ENCODE measurements at regions not wholly inside any gene's neighbourhood (a gene's known extent, or its start where the extent isn't known, plus 50 kb on each side); places are given as distances from the start of the nearest gene placed in this dataset.

DNA sequence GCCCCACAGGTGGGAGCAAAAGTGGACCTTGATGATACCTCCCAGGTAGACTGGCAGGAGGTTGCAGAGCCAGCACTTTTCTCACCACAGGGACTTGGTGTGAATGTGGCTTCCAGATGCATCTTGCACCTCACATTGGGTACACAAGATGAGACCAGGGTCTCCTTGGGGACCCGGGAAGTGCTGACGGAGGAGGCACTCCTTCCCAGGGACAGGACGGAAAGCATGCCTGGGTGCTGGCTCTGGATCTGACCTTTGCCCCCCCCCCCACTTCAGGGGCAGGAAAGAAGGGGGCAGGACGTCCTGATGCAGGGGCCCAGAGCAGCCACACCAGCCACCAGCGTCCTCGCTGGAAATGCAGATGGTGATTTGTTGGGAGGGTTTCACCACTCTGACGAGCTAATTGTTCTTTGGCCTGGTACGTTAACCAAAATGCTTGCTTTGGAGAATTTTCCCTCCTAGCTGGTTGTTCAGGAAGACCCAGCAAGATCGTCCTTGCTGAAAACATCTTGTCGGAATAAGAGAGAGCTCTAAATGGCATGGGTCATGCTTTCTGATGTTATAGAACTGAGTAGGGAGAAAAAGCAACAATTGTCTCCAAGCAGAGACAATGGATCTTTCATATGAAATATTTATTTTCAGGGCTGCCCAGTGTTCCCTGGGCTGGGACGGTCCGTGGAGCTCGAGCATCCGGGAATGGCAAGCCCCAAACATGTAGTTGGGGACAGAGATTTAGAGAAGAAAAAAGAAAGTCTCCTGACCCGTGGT is 74.4 kb upstream of the PPARA start:
- H3K4me3 Mint-ChIP-seq: peak overlapping the region in 1 of 3 donors; percentile 74
- CTCF ChIA-PET: interaction anchor here in 1 of 2 donors (0.6 kb wide), 1 partner anchor 60 kb away, joined by 4 read pairs; no protein-coding TSS in a partner anchor

DNA sequence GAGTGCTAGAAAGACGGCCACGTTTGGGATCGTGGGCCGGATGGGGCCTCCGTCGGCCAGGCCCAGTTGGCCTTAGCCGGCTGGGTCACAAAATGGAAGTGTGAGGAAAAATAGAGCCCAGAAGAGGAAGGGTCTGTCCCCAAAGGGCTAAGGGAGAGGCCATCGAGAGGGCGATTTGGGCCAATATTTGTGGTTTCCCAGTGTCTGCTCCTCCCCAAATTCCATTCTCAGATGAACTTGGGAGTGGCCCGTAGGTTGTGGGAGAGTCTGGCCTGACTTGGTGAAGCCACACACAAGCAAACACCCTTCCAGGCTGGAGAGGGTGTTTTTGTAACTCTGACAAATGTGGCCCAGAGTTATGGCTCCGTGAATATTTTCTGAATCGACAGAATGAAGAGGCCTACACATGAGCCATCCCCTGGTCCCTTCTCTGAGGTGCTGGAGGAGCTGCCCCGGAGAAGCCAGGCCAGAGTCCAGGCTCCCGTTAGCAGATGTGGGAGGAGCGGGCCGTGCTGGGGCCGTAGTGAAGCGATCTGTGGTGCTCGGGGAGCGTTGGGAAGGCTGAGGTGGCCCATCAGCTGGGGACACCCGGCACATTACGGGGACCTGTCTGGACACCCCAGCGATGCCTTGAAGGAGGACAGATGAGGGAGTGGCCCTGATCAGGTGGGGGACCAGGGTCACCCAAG is 73.5 kb upstream of the PPARA start:
- 94% methylated on average over 20 of the region's 23 CpGs for WGBS (ENCODE audit: insufficient coverage)
- Mint-ChIP-seq H3K4me1 (peaks cover 34 to 54% (median 34%) of the 10 kb centered on the region in 3 donors), H3K4me3 (no peak overlapping the region), H3K27me3 (no peaks in the 10 kb centered on the region), H3K27ac (peak overlapping the region in 1 of 2 donors; percentile 27), H3K36me3 (no peaks in the 10 kb centered on the region), H3K9me3 (no peaks in the 10 kb centered on the region)
- POLR2A ChIA-PET: no interaction called here
- H3K27ac ChIP-seq (ENCODE audit: low read length): no peak overlapping the region
- CTCF ChIA-PET: interaction anchor here in 1 of 2 donors (0.6 kb wide), 1 partner anchor 61 kb away, joined by 4 read pairs; no protein-coding TSS in a partner anchor
- peaks cover 0 to 3% of the 10 kb centered on the region in 2 donors for H3K36me3 ChIP-seq (ENCODE audit: control insufficient read depth in 2 of 2, extremely low read depth in 1 of 2, insufficient read depth in 1 of 2, low read length in 1 of 2)
- H3K4me3 ChIP-seq (ENCODE audit: control insufficient read depth in 1 of 2, extremely low read depth in 1 of 2, low read length in 1 of 2): no peak overlapping the region
- no peaks in the 10 kb centered on the region for H3K27me3 ChIP-seq (replicated peaks in 1 of 2; ENCODE audit: control insufficient read depth in 2 of 2, extremely low read depth in 1 of 2, insufficient read depth in 2 of 2, low read length in 1 of 2)
- DNase-seq (no peak), ATAC-seq (replicated peaks in 1 of 4) (no peak)
- no peaks in the 10 kb centered on the region for H3K9me3 ChIP-seq
- H3K4me1 ChIP-seq (ENCODE audit: control insufficient read depth in 1 of 2, extremely low read depth in 1 of 2, insufficient read depth in 2 of 2, low read length in 2 of 2): peaks cover 0 to 31% of the 10 kb centered on the region in 2 experiments

More for the DNA sequence above, 74.4 kb upstream of the PPARA start:
- no peaks in the 10 kb centered on the region for H3K36me3 Mint-ChIP-seq
- Histone ChIP-seq H3K4me1 (ENCODE audit: control insufficient read depth in 1 of 2, extremely low read depth in 1 of 2, insufficient read depth in 2 of 2, low read length in 2 of 2) (peaks cover 0 to 31% of the 10 kb centered on the region in 2 experiments), H3K4me3 (ENCODE audit: control insufficient read depth in 1 of 2, extremely low read depth in 1 of 2, low read length in 1 of 2) (no peak overlapping the region), H3K27ac (ENCODE audit: low read length) (no peak overlapping the region), H3K9me3 (no peaks in the 10 kb centered on the region), H3K27me3 (replicated peaks in 1 of 2; ENCODE audit: control insufficient read depth in 2 of 2, extremely low read depth in 1 of 2, insufficient read depth in 2 of 2, low read length in 1 of 2) (no peaks in the 10 kb centered on the region), H3K36me3 (ENCODE audit: control insufficient read depth in 2 of 2, extremely low read depth in 1 of 2, insufficient read depth in 1 of 2, low read length in 1 of 2) (peaks cover 0 to 3% of the 10 kb centered on the region in 2 donors)
- POLR2A ChIA-PET: no interaction called here
- H3K27me3 Mint-ChIP-seq: no peaks in the 10 kb centered on the region
- DNase-seq: no peak
- H3K9me3 Mint-ChIP-seq: no peaks in the 10 kb centered on the region
- ATAC-seq (replicated peaks in 1 of 4): no peak
- H3K4me1 Mint-ChIP-seq: peaks cover 34 to 54% (median 34%) of the 10 kb centered on the region in 3 donors
- 95% methylated on average over 11 of the region's 15 CpGs for WGBS (ENCODE audit: insufficient coverage)
- peak overlapping the region in 1 of 2 donors; percentile 29 for H3K27ac Mint-ChIP-seq

DNA sequence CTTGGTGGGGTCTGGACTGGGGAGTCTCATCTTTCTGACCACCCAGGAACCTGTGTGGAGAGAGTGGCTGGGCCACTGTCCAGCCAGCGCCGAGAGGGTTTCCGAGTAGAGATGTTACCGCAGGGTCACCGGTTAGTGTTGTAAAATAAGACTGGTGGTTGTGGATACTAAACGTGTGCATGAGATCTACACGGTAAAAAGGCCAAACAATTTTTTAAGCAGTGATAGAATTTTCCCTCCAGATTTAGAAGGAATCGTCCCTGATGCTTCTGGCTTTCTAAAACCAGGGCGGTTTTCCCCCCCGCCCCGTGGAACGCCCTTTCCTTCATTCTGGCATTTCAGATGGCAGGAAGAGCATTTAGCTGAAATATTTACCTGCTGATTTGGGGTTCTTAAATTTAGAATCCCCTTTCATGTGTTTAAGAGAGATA is 72.6 kb upstream of the PPARA start:
- ATAC-seq (replicated peaks in 1 of 4) (no peak), DNase-seq (no peak)
- no peak overlapping the region for H3K27ac ChIP-seq (ENCODE audit: low read length)
- Mint-ChIP-seq H3K4me3 (no peak overlapping the region), H3K27ac (peak overlapping the region in 1 of 2 donors; percentile 39), H3K9me3 (no peaks in the 10 kb centered on the region), H3K27me3 (no peaks in the 10 kb centered on the region), H3K36me3 (no peaks in the 10 kb centered on the region), H3K4me1 (peaks cover 31 to 51% (median 34%) of the 10 kb centered on the region in 3 donors)
- POLR2A ChIA-PET: interaction anchor here in 1 of 2 donors (0.7 kb wide), 1 partner anchor 52 kb away, joined by 4 read pairs; no protein-coding TSS in a partner anchor
- no peaks in the 10 kb centered on the region for H3K27me3 ChIP-seq (replicated peaks in 1 of 2; ENCODE audit: control insufficient read depth in 2 of 2, extremely low read depth in 1 of 2, insufficient read depth in 2 of 2, low read length in 1 of 2)
- peaks cover 0 to 3% of the 10 kb centered on the region in 2 donors for H3K36me3 ChIP-seq (ENCODE audit: control insufficient read depth in 2 of 2, extremely low read depth in 1 of 2, insufficient read depth in 1 of 2, low read length in 1 of 2)
- no peaks in the 10 kb centered on the region for H3K9me3 ChIP-seq
- H3K4me1 ChIP-seq (ENCODE audit: control insufficient read depth in 1 of 2, extremely low read depth in 1 of 2, insufficient read depth in 2 of 2, low read length in 2 of 2): peaks cover 0 to 25% of the 10 kb centered on the region in 2 experiments
- 90% methylated on average over 2 of the region's 12 CpGs for WGBS (ENCODE audit: insufficient coverage)
- CTCF ChIA-PET: interaction anchor here in 1 of 2 donors (0.6 kb wide), 1 partner anchor 193 kb away, joined by 3 read pairs; no protein-coding TSS in a partner anchor
- no peak overlapping the region for H3K4me3 ChIP-seq (ENCODE audit: control insufficient read depth in 1 of 2, extremely low read depth in 1 of 2, low read length in 1 of 2)

DNA sequence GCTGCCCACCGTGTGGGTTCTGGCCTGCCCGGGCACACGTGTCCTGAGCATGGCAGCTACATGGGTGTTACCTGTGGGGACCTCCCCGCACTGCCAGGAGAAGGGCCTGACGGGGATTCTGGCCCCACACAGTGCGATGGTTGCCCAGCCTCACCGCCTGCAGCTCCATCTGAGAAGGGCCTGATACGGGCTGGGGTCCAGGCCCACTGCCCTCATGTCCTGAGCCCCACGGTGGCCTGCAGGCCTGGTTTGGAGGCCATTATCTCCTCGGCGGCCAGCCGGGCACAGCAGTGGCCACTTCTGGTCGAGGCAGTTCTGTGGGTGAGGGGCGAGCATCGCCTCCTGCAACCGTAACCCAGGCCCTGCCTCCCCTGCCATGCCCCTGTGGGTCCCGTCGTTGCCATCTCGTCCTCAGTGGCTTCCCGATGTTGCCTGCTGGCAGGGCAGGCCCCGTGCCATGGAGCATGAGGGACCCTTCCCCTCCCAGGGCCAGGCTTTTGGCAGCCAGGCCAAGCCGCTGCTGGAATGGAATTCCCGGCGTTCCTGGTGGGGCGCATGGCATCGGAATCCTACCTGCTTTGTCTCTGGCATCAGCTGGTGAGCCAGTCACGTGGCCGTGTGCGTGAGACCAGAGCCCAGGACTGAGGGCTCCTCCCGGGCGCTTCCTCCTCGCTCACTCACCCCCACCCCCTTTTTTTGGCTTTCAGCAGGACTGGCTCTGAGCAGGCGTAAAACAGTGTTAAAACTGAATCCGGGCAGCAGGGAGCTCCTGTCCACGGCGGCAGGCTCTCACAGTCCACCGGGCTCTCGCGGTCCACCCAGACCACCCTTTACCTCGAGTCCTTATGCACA is 71.9 kb upstream of the PPARA start:
- no peaks in the 10 kb centered on the region for H3K9me3 ChIP-seq
- Mint-ChIP-seq H3K27me3 (no peaks in the 10 kb centered on the region), H3K4me1 (peaks cover 28 to 47% (median 32%) of the 10 kb centered on the region in 3 donors), H3K9me3 (no peaks in the 10 kb centered on the region), H3K27ac (no peak overlapping the region), H3K4me3 (no peak overlapping the region), H3K36me3 (no peaks in the 10 kb centered on the region)
- peak in 1 of 35 experiments; percentile 1 for DNase-seq
- 92% methylated on average over 38 of the region's 40 CpGs for WGBS (ENCODE audit: insufficient coverage)
- no peaks in the 10 kb centered on the region for H3K27me3 ChIP-seq (replicated peaks in 1 of 2; ENCODE audit: control insufficient read depth in 2 of 2, extremely low read depth in 1 of 2, insufficient read depth in 2 of 2, low read length in 1 of 2)
- no peak overlapping the region for H3K4me3 ChIP-seq (ENCODE audit: control insufficient read depth in 1 of 2, extremely low read depth in 1 of 2, low read length in 1 of 2)
- ATAC-seq (replicated peaks in 1 of 4): no peak
- ChIA-PET POLR2A (interaction anchor here in 1 of 2 donors (0.7 kb wide), 1 partner anchor 51 kb away, joined by 4 read pairs; no protein-coding TSS in a partner anchor), CTCF (interaction anchor here in 1 of 2 donors (0.6 kb wide), 1 partner anchor 192 kb away, joined by 3 read pairs; no protein-coding TSS in a partner anchor)
- H3K36me3 ChIP-seq (ENCODE audit: control insufficient read depth in 2 of 2, extremely low read depth in 1 of 2, insufficient read depth in 1 of 2, low read length in 1 of 2): peaks cover 0 to 3% of the 10 kb centered on the region in 2 donors
- no peak overlapping the region for H3K27ac ChIP-seq (ENCODE audit: low read length)
- peaks cover 0 to 19% of the 10 kb centered on the region in 2 experiments for H3K4me1 ChIP-seq (ENCODE audit: control insufficient read depth in 1 of 2, extremely low read depth in 1 of 2, insufficient read depth in 2 of 2, low read length in 2 of 2)

- Histone ChIP-seq H3K4me3 (ENCODE audit: control insufficient read depth in 1 of 2, extremely low read depth in 1 of 2, low read length in 1 of 2) (no peak overlapping the region), H3K4me1 (ENCODE audit: control insufficient read depth in 1 of 2, extremely low read depth in 1 of 2, insufficient read depth in 2 of 2, low read length in 2 of 2) (peaks cover 0 to 11% of the 10 kb centered on the region in 2 experiments), H3K27me3 (replicated peaks in 1 of 2; ENCODE audit: control insufficient read depth in 2 of 2, extremely low read depth in 1 of 2, insufficient read depth in 2 of 2, low read length in 1 of 2) (no peaks in the 10 kb centered on the region), H3K27ac (ENCODE audit: low read length) (no peak overlapping the region), H3K36me3 (ENCODE audit: control insufficient read depth in 2 of 2, extremely low read depth in 1 of 2, insufficient read depth in 1 of 2, low read length in 1 of 2) (peaks cover 0 to 3% of the 10 kb centered on the region in 2 donors), H3K9me3 (no peaks in the 10 kb centered on the region)
- H3K9me3 Mint-ChIP-seq: no peaks in the 10 kb centered on the region
- H3K36me3 Mint-ChIP-seq: no peaks in the 10 kb centered on the region
- ATAC-seq (replicated peaks in 1 of 4) (no peak), DNase-seq (no peak)
- no peak overlapping the region for H3K4me3 Mint-ChIP-seq
- peaks cover 28 to 40% (median 29%) of the 10 kb centered on the region in 3 donors for H3K4me1 Mint-ChIP-seq
- CTCF ChIA-PET: no interaction called here
- POLR2A ChIA-PET: no interaction called here
- 91% methylated on average over 16 of the region's 21 CpGs for WGBS (ENCODE audit: insufficient coverage)
- no peak overlapping the region for H3K27ac Mint-ChIP-seq
- no peaks in the 10 kb centered on the region for H3K27me3 Mint-ChIP-seq
Observed at GRCh38 chr22:46079093-46079860, 71.0 kb upstream of the PPARA start.

Measured in T-cell (primary cell).